Body of pancreas (tissue), 4 donors: ENCODE measurements at regions not wholly inside any gene's neighbourhood (a gene's known extent, or its start where the extent isn't known, plus 50 kb on each side); places are given as distances from the start of the nearest gene placed in this dataset.

ENCODE experiments used
- ATAC-seq: fragments of 150-250 bp; one replicate; pipeline ENCODE4 v1.9.1; 2016
- DNase-seq, 4 donors: peaks; one replicate each; pipeline ENCODE4 v3.0.0-alpha.2; 2019
- H3K27ac ChIP-seq, 4 donors: fragments of 200-600 bp; sonication (generic); 1 replicate in 3 of 4; 2 replicates in 1 of 4; pipeline versions ENCODE4 v1.5.1 to v1.6.1; 2016 to 2019; ENCODE audit warnings: mild to moderate bottlenecking in 1 of 4, mixed read lengths in 1 of 4, moderate library complexity in 1 of 4
- H3K27me3 ChIP-seq, 2 donors: fragments of 200-600 bp; sonication (generic); one replicate each; pipeline ENCODE4 v1.6.0; 2016; ENCODE audit warnings: mild to moderate bottlenecking in 1 of 2
- H3K36me3 ChIP-seq, 2 donors: fragments of 200-600 bp; sonication (generic); replicated peaks in 1 of 2; 2 replicates each; pipeline ENCODE4 v1.5.1; 2016; ENCODE audit warnings: low read depth in 2 of 2; ENCODE audit not compliant: insufficient read depth in 1 of 2
- H3K4me1 ChIP-seq: fragments of 200-600 bp; sonication (generic); one replicate; pipeline ENCODE4 v1.6.0; 2016
- H3K4me3 ChIP-seq, 2 donors: fragments of 200-600 bp; sonication (generic); 1 replicate in 1 of 2; 2 replicates in 1 of 2; pipeline ENCODE4 v1.5.1; 2016 to 2019
- H3K9me3 ChIP-seq, 3 donors: fragments of 200-600 bp; sonication (generic); 1 replicate in 2 of 3; 2 replicates in 1 of 3; pipeline ENCODE4 v1.5.1; 2016
- CTCF ChIP-seq, 7 experiments: fragments of 450-650 bp in 4 of 7; fragments of 200-600 bp in 3 of 7; sonication (generic) in 3 of 7; IDR thresholded peaks; one replicate each; pipeline ENCODE4 v1.5.1; 2016 to 2019; ENCODE audit warnings: antibody characterized with exemption in 7 of 7
- POLR2A ChIP-seq, 3 donors: fragments of 450-650 bp; IDR thresholded peaks; one replicate each; pipeline ENCODE4 v1.6.1; 2016; ENCODE audit warnings: antibody characterized with exemption in 3 of 3, mild to moderate bottlenecking in 2 of 3
- WGBS, 2 donors: methylation state at CpG; one replicate each; pipeline ENCODE4 v1.1.5; 2017; 5-methylcytosine and 5-hydroxymethylcytosine counted together
- intact Hi-C: fragments of 100-400 bp; cut with DNase I; formaldehyde crosslinking; loops from one replicate; pipeline ENCODE4 v1.15.1; 2023

GRCh38 chr18:41862921-41863320, 92.1 kb upstream of the PIK3C3 start:
- Histone ChIP-seq H3K27me3 (no peaks in the 10 kb centered on the region), H3K4me1 (no peaks in the 10 kb centered on the region), H3K27ac (no peak overlapping the region), H3K9me3 (no peaks in the 10 kb centered on the region), H3K4me3 (no peak overlapping the region), H3K36me3 (no peaks in the 10 kb centered on the region)
- no peak for ATAC-seq
- intact Hi-C loops = no loop called here
- no peak for DNase-seq
- no peak for TF ChIP-seq POLR2A (IDR thresholded peaks at IDR 0.05)
- no peak for TF ChIP-seq CTCF (IDR thresholded peaks at IDR 0.05)

- WGBS, 2 donors = 63 to 78% methylated on average over 2 of the region's 2 CpGs
- H3K4me1 ChIP-seq = no peaks in the 10 kb centered on the region
- H3K36me3 ChIP-seq = no peaks in the 10 kb centered on the region
- no peaks in the 10 kb centered on the region for H3K9me3 ChIP-seq
- no peak overlapping the region for H3K27ac ChIP-seq
- no peak for DNase-seq
- no peak overlapping the region for H3K4me3 ChIP-seq
- H3K27me3 ChIP-seq = no peaks in the 10 kb centered on the region
- no peak for ATAC-seq
- intact Hi-C loops = no loop called here
- TF ChIP-seq CTCF (IDR thresholded peaks at IDR 0.05) (no peak), POLR2A (IDR thresholded peaks at IDR 0.05) (no peak)
Observed at GRCh38 chr18:41860987-41861386, 94.0 kb upstream of the PIK3C3 start.

- no peaks in the 10 kb centered on the region for H3K9me3 ChIP-seq
- DNase-seq = no peak
- no peaks in the 10 kb centered on the region for H3K36me3 ChIP-seq
- H3K4me3 ChIP-seq = no peak overlapping the region
- TF ChIP-seq CTCF (IDR thresholded peaks at IDR 0.05) = no peak
- TF ChIP-seq POLR2A (IDR thresholded peaks at IDR 0.05) = no peak
- H3K27ac ChIP-seq = no peak overlapping the region
- intact Hi-C loops = no loop called here
- H3K4me1 ChIP-seq = no peaks in the 10 kb centered on the region
- WGBS, 2 donors = 61 to 67% methylated on average over 2 of the region's 2 CpGs
- no peaks in the 10 kb centered on the region for H3K27me3 ChIP-seq
- ATAC-seq = no peak
Observed at GRCh38 chr18:41858761-41859555, 96.1 kb upstream of the PIK3C3 start.

GRCh38 chr18:41853280-41853679, 101.8 kb upstream of the PIK3C3 start:
- Histone ChIP-seq H3K27ac (no peak overlapping the region), H3K4me3 (no peak overlapping the region), H3K4me1 (no peaks in the 10 kb centered on the region), H3K9me3 (no peaks in the 10 kb centered on the region), H3K36me3 (no peaks in the 10 kb centered on the region), H3K27me3 (peaks cover 0 to 4% of the 10 kb centered on the region in 2 donors)
- intact Hi-C loops = no loop called here
- TF ChIP-seq POLR2A (IDR thresholded peaks at IDR 0.05) (no peak), CTCF (IDR thresholded peaks at IDR 0.05) (no peak)
- ATAC-seq = no peak
- DNase-seq = no peak
- WGBS, 2 donors = 30 to 37% methylated on average over 1 of the region's 1 CpG

- no peaks in the 10 kb centered on the region for H3K36me3 ChIP-seq
- intact Hi-C loops = no loop called here
- no peak overlapping the region for H3K4me3 ChIP-seq
- H3K27me3 ChIP-seq = peaks cover 0 to 4% of the 10 kb centered on the region in 2 donors
- no peaks in the 10 kb centered on the region for H3K4me1 ChIP-seq
- no peak overlapping the region for H3K27ac ChIP-seq
- H3K9me3 ChIP-seq = no peaks in the 10 kb centered on the region
- 27 to 32% methylated on average over 2 of the region's 2 CpGs for WGBS, 2 donors
- no peak for DNase-seq
- no peak for ATAC-seq
- TF ChIP-seq POLR2A (IDR thresholded peaks at IDR 0.05) = no peak
- no peak for TF ChIP-seq CTCF (IDR thresholded peaks at IDR 0.05)
Observed at GRCh38 chr18:41850781-41851180, 104.3 kb upstream of the PIK3C3 start.
